ENCODE measurements at regions not wholly inside any gene's neighbourhood (a gene's known extent, or its start where the extent isn't known, plus 50 kb on each side); places are given as distances from the start of the nearest gene placed in this dataset.

DNA sequence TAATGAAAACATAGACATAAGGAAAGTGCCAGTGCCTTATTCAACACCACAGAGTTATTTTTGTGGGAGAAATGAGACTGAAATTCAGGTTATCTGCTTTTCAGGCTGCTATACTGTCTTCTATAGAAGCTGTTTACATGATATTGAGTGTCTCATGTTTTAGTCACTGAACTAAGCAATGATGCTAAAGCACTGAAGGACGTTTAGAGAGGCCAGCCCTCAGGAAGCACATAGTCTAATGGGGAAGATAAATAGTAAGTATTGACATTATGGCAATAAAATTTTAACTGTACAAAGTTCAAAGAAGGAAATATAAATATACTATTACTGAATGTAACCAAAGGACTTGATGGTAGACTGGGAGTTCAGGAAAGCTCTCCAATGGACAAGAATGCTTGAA is 186.4 kb upstream of the ZC3H15 start:
- Mint-ChIP-seq H3K27me3 (ENCODE audit: low read depth) (no peaks in the 10 kb centered on the region), H3K4me3 (no peak overlapping the region), H3K36me3 (no peaks in the 10 kb centered on the region), H3K9me3 (no peaks in the 10 kb centered on the region), H3K4me1 (peaks cover 9% of the 10 kb centered on the region), H3K27ac (no peak overlapping the region)
- DNase-seq (ENCODE audit: low spot score): no peak
- TF ChIP-seq ZNF671 (CRISPR knock-in tag; IDR thresholded peaks at IDR 0.05) (no peak), GRHL2 (CRISPR knock-in tag; IDR thresholded peaks at IDR 0.05; ENCODE audit: insufficient replicate concordance, severe bottlenecking) (no peak), RELA (CRISPR knock-in tag; IDR thresholded peaks at IDR 0.05; ENCODE audit: borderline replicate concordance) (no peak), CTCF (IDR thresholded peaks at IDR 0.05) (no peak), TEAD4 (CRISPR knock-in tag; IDR thresholded peaks at IDR 0.05) (no peak), MAX (CRISPR knock-in tag; IDR thresholded peaks at IDR 0.05) (no peak), ATF3 (CRISPR knock-in tag; conservative IDR thresholded peaks at IDR 0.05) (no peak)
- TF ChIP-seq, protein P1, sequence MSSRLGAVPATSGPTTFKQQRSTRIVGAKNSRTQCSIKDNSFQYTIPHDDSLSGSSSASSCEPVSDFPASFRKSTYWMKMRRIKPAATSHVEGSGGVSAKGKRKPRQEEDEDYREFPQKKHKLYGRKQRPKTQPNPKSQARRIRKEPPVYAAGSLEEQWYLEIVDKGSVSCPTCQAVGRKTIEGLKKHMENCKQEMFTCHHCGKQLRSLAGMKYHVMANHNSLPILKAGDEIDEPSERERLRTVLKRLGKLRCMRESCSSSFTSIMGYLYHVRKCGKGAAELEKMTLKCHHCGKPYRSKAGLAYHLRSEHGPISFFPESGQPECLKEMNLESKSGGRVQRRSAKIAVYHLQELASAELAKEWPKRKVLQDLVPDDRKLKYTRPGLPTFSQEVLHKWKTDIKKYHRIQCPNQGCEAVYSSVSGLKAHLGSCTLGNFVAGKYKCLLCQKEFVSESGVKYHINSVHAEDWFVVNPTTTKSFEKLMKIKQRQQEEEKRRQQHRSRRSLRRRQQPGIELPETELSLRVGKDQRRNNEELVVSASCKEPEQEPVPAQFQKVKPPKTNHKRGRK (CRISPR knock-in tag; IDR thresholded peaks at IDR 0.05; ENCODE audit: borderline replicate concordance): no peak
- TF ChIP-seq, protein P2, sequence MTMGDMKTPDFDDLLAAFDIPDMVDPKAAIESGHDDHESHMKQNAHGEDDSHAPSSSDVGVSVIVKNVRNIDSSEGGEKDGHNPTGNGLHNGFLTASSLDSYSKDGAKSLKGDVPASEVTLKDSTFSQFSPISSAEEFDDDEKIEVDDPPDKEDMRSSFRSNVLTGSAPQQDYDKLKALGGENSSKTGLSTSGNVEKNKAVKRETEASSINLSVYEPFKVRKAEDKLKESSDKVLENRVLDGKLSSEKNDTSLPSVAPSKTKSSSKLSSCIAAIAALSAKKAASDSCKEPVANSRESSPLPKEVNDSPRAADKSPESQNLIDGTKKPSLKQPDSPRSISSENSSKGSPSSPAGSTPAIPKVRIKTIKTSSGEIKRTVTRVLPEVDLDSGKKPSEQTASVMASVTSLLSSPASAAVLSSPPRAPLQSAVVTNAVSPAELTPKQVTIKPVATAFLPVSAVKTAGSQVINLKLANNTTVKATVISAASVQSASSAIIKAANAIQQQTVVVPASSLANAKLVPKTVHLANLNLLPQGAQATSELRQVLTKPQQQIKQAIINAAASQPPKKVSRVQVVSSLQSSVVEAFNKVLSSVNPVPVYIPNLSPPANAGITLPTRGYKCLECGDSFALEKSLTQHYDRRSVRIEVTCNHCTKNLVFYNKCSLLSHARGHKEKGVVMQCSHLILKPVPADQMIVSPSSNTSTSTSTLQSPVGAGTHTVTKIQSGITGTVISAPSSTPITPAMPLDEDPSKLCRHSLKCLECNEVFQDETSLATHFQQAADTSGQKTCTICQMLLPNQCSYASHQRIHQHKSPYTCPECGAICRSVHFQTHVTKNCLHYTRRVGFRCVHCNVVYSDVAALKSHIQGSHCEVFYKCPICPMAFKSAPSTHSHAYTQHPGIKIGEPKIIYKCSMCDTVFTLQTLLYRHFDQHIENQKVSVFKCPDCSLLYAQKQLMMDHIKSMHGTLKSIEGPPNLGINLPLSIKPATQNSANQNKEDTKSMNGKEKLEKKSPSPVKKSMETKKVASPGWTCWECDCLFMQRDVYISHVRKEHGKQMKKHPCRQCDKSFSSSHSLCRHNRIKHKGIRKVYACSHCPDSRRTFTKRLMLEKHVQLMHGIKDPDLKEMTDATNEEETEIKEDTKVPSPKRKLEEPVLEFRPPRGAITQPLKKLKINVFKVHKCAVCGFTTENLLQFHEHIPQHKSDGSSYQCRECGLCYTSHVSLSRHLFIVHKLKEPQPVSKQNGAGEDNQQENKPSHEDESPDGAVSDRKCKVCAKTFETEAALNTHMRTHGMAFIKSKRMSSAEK (CRISPR knock-in tag; IDR thresholded peaks at IDR 0.05; ENCODE audit: borderline replicate concordance): no peak
- ChIA-PET POLR2A (no interaction called here), CTCF (no interaction called here)
- no peak for ATAC-seq

DNA sequence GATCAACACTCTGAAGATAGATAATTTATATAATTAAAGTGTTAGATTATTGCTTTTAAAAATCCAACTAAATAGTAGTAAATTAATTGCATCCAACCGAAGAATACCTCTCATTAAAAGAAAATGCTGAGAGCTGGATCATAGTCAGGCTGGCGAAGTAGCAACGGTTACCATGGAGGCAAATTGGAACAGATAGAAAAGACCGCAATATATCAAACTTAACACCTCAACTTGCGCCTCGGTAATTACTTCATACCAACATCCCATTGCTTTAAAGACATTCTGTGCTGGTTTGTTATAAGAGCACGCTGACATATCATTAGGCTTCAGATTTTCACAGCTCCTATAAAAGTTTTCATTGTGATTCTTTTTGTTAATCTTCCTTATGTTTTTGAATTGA is 183.8 kb upstream of the ZC3H15 start:
- no peak overlapping the region for H3K27ac Mint-ChIP-seq
- peaks cover 27% of the 10 kb centered on the region for H3K4me1 Mint-ChIP-seq
- no peaks in the 10 kb centered on the region for H3K27me3 Mint-ChIP-seq (ENCODE audit: low read depth)
- ATAC-seq (no peak), DNase-seq (ENCODE audit: low spot score) (no peak)
- ChIA-PET POLR2A (no interaction called here), CTCF (no interaction called here)
- H3K4me3 Mint-ChIP-seq: no peak overlapping the region
- no peaks in the 10 kb centered on the region for H3K36me3 Mint-ChIP-seq
- no peaks in the 10 kb centered on the region for H3K9me3 Mint-ChIP-seq
- TF ChIP-seq JUN (CRISPR knock-in tag; IDR thresholded peaks at IDR 0.05) (no peak), RELA (CRISPR knock-in tag; IDR thresholded peaks at IDR 0.05; ENCODE audit: borderline replicate concordance) (no peak), NFE2L1 (CRISPR knock-in tag; IDR thresholded peaks at IDR 0.05) (no peak), MYBL2 (CRISPR knock-in tag; IDR thresholded peaks at IDR 0.05) (no peak), TP53 (CRISPR knock-in tag; IDR thresholded peaks at IDR 0.05) (no peak), MXD4 (CRISPR knock-in tag; IDR thresholded peaks at IDR 0.05; ENCODE audit: borderline replicate concordance) (no peak), MAX (CRISPR knock-in tag; IDR thresholded peaks at IDR 0.05) (no peak), NR2C2 (CRISPR knock-in tag; IDR thresholded peaks at IDR 0.05) (no peak), IRF2 (CRISPR knock-in tag; IDR thresholded peaks at IDR 0.05; ENCODE audit: borderline replicate concordance, low read depth) (no peak), CREM (CRISPR knock-in tag; IDR thresholded peaks at IDR 0.05) (no peak)
- TF ChIP-seq, protein P3, sequence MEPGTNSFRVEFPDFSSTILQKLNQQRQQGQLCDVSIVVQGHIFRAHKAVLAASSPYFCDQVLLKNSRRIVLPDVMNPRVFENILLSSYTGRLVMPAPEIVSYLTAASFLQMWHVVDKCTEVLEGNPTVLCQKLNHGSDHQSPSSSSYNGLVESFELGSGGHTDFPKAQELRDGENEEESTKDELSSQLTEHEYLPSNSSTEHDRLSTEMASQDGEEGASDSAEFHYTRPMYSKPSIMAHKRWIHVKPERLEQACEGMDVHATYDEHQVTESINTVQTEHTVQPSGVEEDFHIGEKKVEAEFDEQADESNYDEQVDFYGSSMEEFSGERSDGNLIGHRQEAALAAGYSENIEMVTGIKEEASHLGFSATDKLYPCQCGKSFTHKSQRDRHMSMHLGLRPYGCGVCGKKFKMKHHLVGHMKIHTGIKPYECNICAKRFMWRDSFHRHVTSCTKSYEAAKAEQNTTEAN (CRISPR knock-in tag; IDR thresholded peaks at IDR 0.05): no peak
- TF ChIP-seq, protein P4, sequence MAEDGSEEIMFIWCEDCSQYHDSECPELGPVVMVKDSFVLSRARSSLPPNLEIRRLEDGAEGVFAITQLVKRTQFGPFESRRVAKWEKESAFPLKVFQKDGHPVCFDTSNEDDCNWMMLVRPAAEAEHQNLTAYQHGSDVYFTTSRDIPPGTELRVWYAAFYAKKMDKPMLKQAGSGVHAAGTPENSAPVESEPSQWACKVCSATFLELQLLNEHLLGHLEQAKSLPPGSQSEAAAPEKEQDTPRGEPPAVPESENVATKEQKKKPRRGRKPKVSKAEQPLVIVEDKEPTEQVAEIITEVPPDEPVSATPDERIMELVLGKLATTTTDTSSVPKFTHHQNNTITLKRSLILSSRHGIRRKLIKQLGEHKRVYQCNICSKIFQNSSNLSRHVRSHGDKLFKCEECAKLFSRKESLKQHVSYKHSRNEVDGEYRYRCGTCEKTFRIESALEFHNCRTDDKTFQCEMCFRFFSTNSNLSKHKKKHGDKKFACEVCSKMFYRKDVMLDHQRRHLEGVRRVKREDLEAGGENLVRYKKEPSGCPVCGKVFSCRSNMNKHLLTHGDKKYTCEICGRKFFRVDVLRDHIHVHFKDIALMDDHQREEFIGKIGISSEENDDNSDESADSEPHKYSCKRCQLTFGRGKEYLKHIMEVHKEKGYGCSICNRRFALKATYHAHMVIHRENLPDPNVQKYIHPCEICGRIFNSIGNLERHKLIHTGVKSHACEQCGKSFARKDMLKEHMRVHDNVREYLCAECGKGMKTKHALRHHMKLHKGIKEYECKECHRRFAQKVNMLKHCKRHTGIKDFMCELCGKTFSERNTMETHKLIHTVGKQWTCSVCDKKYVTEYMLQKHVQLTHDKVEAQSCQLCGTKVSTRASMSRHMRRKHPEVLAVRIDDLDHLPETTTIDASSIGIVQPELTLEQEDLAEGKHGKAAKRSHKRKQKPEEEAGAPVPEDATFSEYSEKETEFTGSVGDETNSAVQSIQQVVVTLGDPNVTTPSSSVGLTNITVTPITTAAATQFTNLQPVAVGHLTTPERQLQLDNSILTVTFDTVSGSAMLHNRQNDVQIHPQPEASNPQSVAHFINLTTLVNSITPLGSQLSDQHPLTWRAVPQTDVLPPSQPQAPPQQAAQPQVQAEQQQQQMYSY (CRISPR knock-in tag; IDR thresholded peaks at IDR 0.05): no peak

Measured in WTC11 (cell line).